Neural crest cell (in vitro differentiated cells): ENCODE measurements at regions not wholly inside any gene's neighbourhood (a gene's known extent, or its start where the extent isn't known, plus 50 kb on each side); places are given as distances from the start of the nearest gene placed in this dataset.

Experiments
- DNase-seq: peaks from one replicate; pipeline ENCODE4 v3.0.0; 2021; ENCODE audit warnings: low read depth, mixed read lengths, low spot score
- H3K27ac Mint-ChIP-seq: one replicate; pipeline ENCODE4 v1.8.0; 2021; ENCODE audit warnings: mild to moderate bottlenecking, mixed read lengths; ENCODE audit not compliant: unreplicated experiment
- H3K27me3 Mint-ChIP-seq: 2 replicates; pipeline ENCODE4 v1.8.0; 2021; ENCODE audit warnings: low read depth, mild to moderate bottlenecking, mixed read lengths
- H3K36me3 Mint-ChIP-seq: 2 replicates; pipeline ENCODE4 v1.8.0; 2021; ENCODE audit warnings: low read depth, mild to moderate bottlenecking, mixed read lengths
- H3K4me1 Mint-ChIP-seq: 2 replicates; pipeline ENCODE4 v1.8.0; 2021; ENCODE audit warnings: mixed read lengths
- H3K4me3 Mint-ChIP-seq: one replicate; pipeline ENCODE4 v1.8.0; 2021; ENCODE audit warnings: mild to moderate bottlenecking, mixed read lengths
- H3K9me3 Mint-ChIP-seq: 2 replicates; pipeline ENCODE4 v1.8.0; 2021; ENCODE audit warnings: mixed read lengths
- CTCF ChIP-seq: fragments of 200-600 bp; sonication (generic); conservative IDR thresholded peaks from 2 replicates; pipeline ENCODE4 v1.5.0; 2021; ENCODE audit warnings: antibody characterized with exemption, mild to moderate bottlenecking

GRCh38 chr18:45336448-45336847 lies 278.8 kb upstream of the SLC14A2 start:
- no peaks in the 10 kb centered on the region for H3K36me3 Mint-ChIP-seq
- H3K27me3 Mint-ChIP-seq = no peaks in the 10 kb centered on the region
- H3K27ac Mint-ChIP-seq = no peak overlapping the region
- H3K4me1 Mint-ChIP-seq = peaks cover 8% of the 10 kb centered on the region
- H3K9me3 Mint-ChIP-seq = peaks cover 2% of the 10 kb centered on the region
- no peak for DNase-seq
- H3K4me3 Mint-ChIP-seq = no peak overlapping the region
- TF ChIP-seq CTCF = no peak

- peaks cover 8% of the 10 kb centered on the region for H3K4me1 Mint-ChIP-seq
- H3K9me3 Mint-ChIP-seq = peaks cover 2% of the 10 kb centered on the region
- no peak for DNase-seq
- H3K36me3 Mint-ChIP-seq = no peaks in the 10 kb centered on the region
- H3K27me3 Mint-ChIP-seq = no peaks in the 10 kb centered on the region
- no peak overlapping the region for H3K4me3 Mint-ChIP-seq
- no peak for TF ChIP-seq CTCF
- no peak overlapping the region for H3K27ac Mint-ChIP-seq
Measured at GRCh38 chr18:45337477-45337876, 277.8 kb upstream of the SLC14A2 start.

- peaks cover 2% of the 10 kb centered on the region for H3K9me3 Mint-ChIP-seq
- H3K27me3 Mint-ChIP-seq = no peaks in the 10 kb centered on the region
- no peak for TF ChIP-seq CTCF
Measured at GRCh38 chr18:45339810-45340550, 275.3 kb upstream of the SLC14A2 start.

GRCh38 chr18:45340884-45341283 lies 274.4 kb upstream of the SLC14A2 start:
- H3K27ac Mint-ChIP-seq = no peak overlapping the region
- peaks cover under 1% of the 10 kb centered on the region for H3K4me1 Mint-ChIP-seq
- no peaks in the 10 kb centered on the region for H3K36me3 Mint-ChIP-seq
- no peak for TF ChIP-seq CTCF
- H3K9me3 Mint-ChIP-seq = peaks cover 2% of the 10 kb centered on the region
- no peak overlapping the region for H3K4me3 Mint-ChIP-seq
- no peak for DNase-seq
- no peaks in the 10 kb centered on the region for H3K27me3 Mint-ChIP-seq

More at GRCh38 chr18:45339810-45340550, 275.3 kb upstream of the SLC14A2 start:
- Mint-ChIP-seq H3K4me3 (no peak overlapping the region), H3K4me1 (peaks cover 7% of the 10 kb centered on the region), H3K36me3 (no peaks in the 10 kb centered on the region), H3K27ac (no peak overlapping the region)
- DNase-seq = no peak

- Mint-ChIP-seq H3K27ac (no peak overlapping the region), H3K4me1 (no peaks in the 10 kb centered on the region), H3K27me3 (no peaks in the 10 kb centered on the region), H3K4me3 (no peak overlapping the region), H3K36me3 (no peaks in the 10 kb centered on the region), H3K9me3 (peaks cover 2% of the 10 kb centered on the region)
- TF ChIP-seq CTCF = peak; percentile 43
- DNase-seq = no peak
Measured at GRCh38 chr18:45341454-45341853, 273.8 kb upstream of the SLC14A2 start.
